ENCODE measurements at regions not wholly inside any gene's neighbourhood (a gene's known extent, or its start where the extent isn't known, plus 50 kb on each side); places are given as distances from the start of the nearest gene placed in this dataset.

GRCh38 chr18:76713432-76713831 is 108.9 kb upstream of the ZNF236 start:
- WGBS (ENCODE audit: insufficient coverage, low coverage, low lambda C conversion rate, missing lambda C conversion rate) = 86% methylated on average over 2 of the region's 8 CpGs
- Histone ChIP-seq H3K27ac (no peak overlapping the region), H3K4me3 (no peak overlapping the region), H3K4me1 (no peaks in the 10 kb centered on the region), H3K9me3 (no peaks in the 10 kb centered on the region), H3K36me3 (no peaks in the 10 kb centered on the region), H3K27me3 (no peaks in the 10 kb centered on the region)
- TF ChIP-seq, protein P1, sequence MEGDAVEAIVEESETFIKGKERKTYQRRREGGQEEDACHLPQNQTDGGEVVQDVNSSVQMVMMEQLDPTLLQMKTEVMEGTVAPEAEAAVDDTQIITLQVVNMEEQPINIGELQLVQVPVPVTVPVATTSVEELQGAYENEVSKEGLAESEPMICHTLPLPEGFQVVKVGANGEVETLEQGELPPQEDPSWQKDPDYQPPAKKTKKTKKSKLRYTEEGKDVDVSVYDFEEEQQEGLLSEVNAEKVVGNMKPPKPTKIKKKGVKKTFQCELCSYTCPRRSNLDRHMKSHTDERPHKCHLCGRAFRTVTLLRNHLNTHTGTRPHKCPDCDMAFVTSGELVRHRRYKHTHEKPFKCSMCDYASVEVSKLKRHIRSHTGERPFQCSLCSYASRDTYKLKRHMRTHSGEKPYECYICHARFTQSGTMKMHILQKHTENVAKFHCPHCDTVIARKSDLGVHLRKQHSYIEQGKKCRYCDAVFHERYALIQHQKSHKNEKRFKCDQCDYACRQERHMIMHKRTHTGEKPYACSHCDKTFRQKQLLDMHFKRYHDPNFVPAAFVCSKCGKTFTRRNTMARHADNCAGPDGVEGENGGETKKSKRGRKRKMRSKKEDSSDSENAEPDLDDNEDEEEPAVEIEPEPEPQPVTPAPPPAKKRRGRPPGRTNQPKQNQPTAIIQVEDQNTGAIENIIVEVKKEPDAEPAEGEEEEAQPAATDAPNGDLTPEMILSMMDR (IDR thresholded peaks at IDR 0.05) = no peak
- TF ChIP-seq POLR2A (IDR thresholded peaks at IDR 0.05) = no peak
- ATAC-seq (no peak), DNase-seq (no peak)
- intact Hi-C loops (cut with DNase I) = no loop called here

DNA sequence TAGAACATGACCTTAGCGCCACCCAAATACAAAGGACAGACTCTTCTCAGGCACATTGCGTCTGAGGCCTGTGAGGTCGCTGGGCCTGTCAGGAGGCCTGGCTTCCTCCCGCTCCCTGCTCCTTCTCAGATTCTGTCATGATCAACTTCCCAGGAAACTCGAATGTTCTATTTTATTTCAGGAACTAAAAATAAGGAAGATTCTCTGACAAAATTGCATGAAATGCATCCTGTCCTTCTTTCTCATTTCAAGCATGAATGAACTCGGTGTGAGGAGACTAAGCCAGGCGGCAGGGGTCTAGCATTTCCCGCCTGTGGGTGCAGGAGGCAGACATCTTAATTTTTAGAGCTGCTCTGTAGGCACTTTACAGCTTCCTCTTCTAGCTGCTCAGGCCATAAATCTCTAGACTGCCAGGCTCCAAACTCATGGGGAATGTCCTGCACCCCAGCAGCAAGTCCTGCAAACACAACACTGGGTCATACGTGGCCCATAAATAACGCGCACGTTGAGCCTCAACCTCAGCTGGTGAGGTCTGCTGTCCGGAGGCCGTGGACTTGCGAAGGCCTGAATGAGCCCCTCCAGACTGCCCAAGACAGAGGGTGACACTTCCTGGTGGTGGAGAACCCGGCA is 109.7 kb upstream of the ZNF236 start:
- intact Hi-C loops (cut with DNase I) = no loop called here
- Histone ChIP-seq H3K27ac (no peak overlapping the region), H3K9me3 (no peaks in the 10 kb centered on the region), H3K4me3 (no peak overlapping the region), H3K27me3 (no peaks in the 10 kb centered on the region), H3K4me1 (no peaks in the 10 kb centered on the region), H3K36me3 (no peaks in the 10 kb centered on the region)
- WGBS (ENCODE audit: insufficient coverage, low coverage, low lambda C conversion rate, missing lambda C conversion rate) = 69% methylated on average over 8 of the region's 16 CpGs
- DNase-seq = no peak
- TF ChIP-seq POLR2A (IDR thresholded peaks at IDR 0.05) = no peak
- TF ChIP-seq, protein P1 (IDR thresholded peaks at IDR 0.05) = no peak
- no peak for ATAC-seq

DNA sequence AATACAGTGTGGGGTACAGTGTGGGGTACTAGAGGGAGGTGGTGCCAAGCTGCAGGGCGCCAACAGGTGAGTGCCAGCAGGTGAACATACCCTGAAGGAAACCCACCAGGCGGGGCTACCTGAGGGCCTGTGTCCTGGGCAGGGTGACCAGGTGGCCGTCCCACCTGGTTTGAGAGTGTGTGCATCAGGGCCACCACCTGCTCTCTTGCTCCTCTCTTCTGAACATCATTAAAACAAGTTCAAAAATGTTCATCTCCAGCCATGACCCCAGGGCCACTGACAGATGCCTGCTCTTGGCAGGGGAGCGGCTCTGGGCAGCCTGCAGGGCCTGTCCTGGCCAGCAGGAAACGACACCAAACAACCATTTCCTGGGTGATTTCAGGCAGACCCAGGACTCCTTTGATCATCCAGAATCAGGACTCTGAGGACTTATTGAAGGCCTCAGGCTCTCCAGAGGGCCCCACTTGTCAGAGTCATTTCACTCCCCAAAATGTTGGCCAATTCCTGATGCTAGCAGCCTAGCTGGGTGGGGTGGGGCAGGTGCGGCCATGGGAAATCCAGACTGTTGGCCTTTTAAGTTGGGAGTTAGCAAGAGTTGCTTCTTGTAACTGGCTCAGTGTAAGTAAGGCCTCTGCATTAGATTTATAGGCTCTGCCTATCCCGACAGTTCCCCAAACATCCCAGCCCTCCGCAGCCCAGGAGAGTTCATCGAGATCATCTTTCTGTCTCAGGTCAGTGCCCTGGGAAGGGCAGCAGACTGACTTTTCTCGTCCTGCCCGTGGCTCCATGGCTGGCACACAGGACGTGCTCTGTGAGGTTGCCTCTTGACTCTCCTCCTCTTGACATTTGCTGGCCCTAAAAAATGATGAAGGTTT is 111.5 kb upstream of the ZNF236 start:
- no peaks in the 10 kb centered on the region for H3K9me3 ChIP-seq
- no peaks in the 10 kb centered on the region for H3K4me1 ChIP-seq
- intact Hi-C loops (cut with DNase I) = no loop called here
- no peak for ATAC-seq
- whole genome bisulfite sequencing (ENCODE audit: insufficient coverage, low coverage, low lambda C conversion rate, missing lambda C conversion rate) = 76% methylated on average over 6 of the region's 12 CpGs
- no peak overlapping the region for H3K4me3 ChIP-seq
- no peak overlapping the region for H3K27ac ChIP-seq
- TF ChIP-seq POLR2A (IDR thresholded peaks at IDR 0.05) = no peak
- TF ChIP-seq, protein P1 (IDR thresholded peaks at IDR 0.05) = no peak
- H3K36me3 ChIP-seq = no peaks in the 10 kb centered on the region
- no peaks in the 10 kb centered on the region for H3K27me3 ChIP-seq
- DNase-seq = no peak

DNA sequence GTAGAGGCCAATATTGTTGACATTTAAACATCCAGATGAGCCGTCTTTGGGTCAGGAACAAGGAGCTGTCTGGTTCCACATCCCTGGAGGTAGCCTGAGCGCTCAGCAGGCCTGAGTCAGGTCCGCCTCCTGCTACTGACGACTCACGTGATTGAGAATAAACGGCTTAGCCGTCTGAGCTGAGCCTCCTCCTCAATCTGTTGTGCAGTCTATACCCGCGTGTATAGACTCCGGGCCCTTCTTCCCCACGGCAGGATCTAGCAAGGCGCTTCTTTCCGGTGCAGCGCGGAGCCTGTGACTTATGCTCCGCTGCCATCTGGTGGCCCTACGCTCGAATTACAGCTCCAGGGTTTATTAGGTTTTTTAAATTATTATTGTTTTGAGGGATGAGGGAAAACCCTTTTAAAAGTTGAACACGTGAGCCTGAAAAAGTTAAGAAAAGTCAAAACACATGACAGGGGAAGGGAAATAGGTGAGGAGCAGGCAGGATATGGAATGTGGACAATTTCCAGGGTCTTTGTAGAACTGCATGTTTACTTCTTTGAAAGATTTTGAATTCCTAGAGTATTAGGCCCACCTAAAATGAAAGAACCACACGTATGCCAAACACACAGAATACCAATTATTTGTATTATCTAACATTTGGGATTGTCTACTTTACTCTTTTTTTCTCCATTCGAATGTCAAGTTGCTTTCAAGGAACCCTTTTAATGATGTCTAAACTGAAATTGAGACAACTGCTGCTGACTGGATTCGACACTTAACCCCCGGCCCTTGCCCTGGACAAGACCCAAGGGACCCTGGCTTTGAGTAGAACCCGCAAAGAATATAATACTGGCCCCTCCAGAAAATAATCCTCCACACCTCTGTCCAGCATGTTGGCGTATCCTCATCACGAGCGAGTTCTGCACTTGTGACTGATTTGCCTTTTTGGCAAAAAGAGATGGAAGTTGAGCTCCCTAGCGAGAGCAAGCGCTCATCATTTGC is 112.4 kb upstream of the ZNF236 start:
- intact Hi-C loops (cut with DNase I) = no loop called here
- Histone ChIP-seq H3K4me1 (no peaks in the 10 kb centered on the region), H3K27me3 (no peaks in the 10 kb centered on the region), H3K27ac (no peak overlapping the region), H3K9me3 (no peaks in the 10 kb centered on the region), H3K36me3 (no peaks in the 10 kb centered on the region), H3K4me3 (no peak overlapping the region)
- TF ChIP-seq, protein P1 (IDR thresholded peaks at IDR 0.05) = peak; percentile 85 to 90 (median 88)
- no peak for TF ChIP-seq POLR2A (IDR thresholded peaks at IDR 0.05)
- DNase-seq (peak; percentile 67 to 71 (median 69)), ATAC-seq (peak; percentile 92 to 99 (median 97))
- 32% methylated on average over 23 of the region's 29 CpGs for WGBS (ENCODE audit: insufficient coverage, low coverage, low lambda C conversion rate, missing lambda C conversion rate)

Measured in right lobe of liver (tissue), 6 donors.